ENCODE measurements at regions not wholly inside any gene's neighbourhood (a gene's known extent, or its start where the extent isn't known, plus 50 kb on each side); places are given as distances from the start of the nearest gene placed in this dataset.

- Histone ChIP-seq H3K9me3 (ENCODE audit: control insufficient read depth in 2 of 2, low read length in 2 of 2) (no peaks in the 10 kb centered on the region), H3K4me1 (ENCODE audit: control insufficient read depth, insufficient read depth, low read length) (no peaks in the 10 kb centered on the region), H3K36me3 (ENCODE audit: control insufficient read depth in 2 of 2, insufficient read depth in 2 of 2, low read length in 2 of 2) (no peaks in the 10 kb centered on the region), H3K27me3 (ENCODE audit: control insufficient read depth in 1 of 2, insufficient read depth in 2 of 2, low read length in 2 of 2) (no peaks in the 10 kb centered on the region), H3K9ac (ENCODE audit: low read length in 2 of 2) (no peak overlapping the region), H3K4me3 (ENCODE audit: low read length in 2 of 2) (no peak overlapping the region), H3K27ac (ENCODE audit: low read length) (no peak overlapping the region)
Observed at GRCh38 chr1:209318181-209319056, 265.1 kb upstream of the CAMK1G start.

- Histone ChIP-seq H3K9ac (ENCODE audit: low read length in 2 of 2) (no peak overlapping the region), H3K4me3 (ENCODE audit: low read length in 2 of 2) (no peak overlapping the region), H3K4me1 (ENCODE audit: control insufficient read depth, insufficient read depth, low read length) (no peaks in the 10 kb centered on the region), H3K27ac (ENCODE audit: low read length) (no peak overlapping the region), H3K36me3 (ENCODE audit: control insufficient read depth in 2 of 2, insufficient read depth in 2 of 2, low read length in 2 of 2) (no peaks in the 10 kb centered on the region), H3K27me3 (ENCODE audit: control insufficient read depth in 1 of 2, insufficient read depth in 2 of 2, low read length in 2 of 2) (no peaks in the 10 kb centered on the region), H3K9me3 (ENCODE audit: control insufficient read depth in 2 of 2, low read length in 2 of 2) (no peaks in the 10 kb centered on the region)
Observed at GRCh38 chr1:209319057-209319432, 264.5 kb upstream of the CAMK1G start.

- Histone ChIP-seq H3K4me1 (ENCODE audit: control insufficient read depth, insufficient read depth, low read length) (no peaks in the 10 kb centered on the region), H3K9ac (ENCODE audit: low read length in 2 of 2) (no peak overlapping the region), H3K27ac (ENCODE audit: low read length) (no peak overlapping the region), H3K9me3 (ENCODE audit: control insufficient read depth in 2 of 2, low read length in 2 of 2) (no peaks in the 10 kb centered on the region), H3K27me3 (ENCODE audit: control insufficient read depth in 1 of 2, insufficient read depth in 2 of 2, low read length in 2 of 2) (no peaks in the 10 kb centered on the region), H3K4me3 (ENCODE audit: low read length in 2 of 2) (no peak overlapping the region), H3K36me3 (ENCODE audit: control insufficient read depth in 2 of 2, insufficient read depth in 2 of 2, low read length in 2 of 2) (no peaks in the 10 kb centered on the region)
Observed at GRCh38 chr1:209319549-209319948, 264.0 kb upstream of the CAMK1G start.

- Histone ChIP-seq H3K9ac (ENCODE audit: low read length in 2 of 2) (no peak overlapping the region), H3K4me1 (ENCODE audit: control insufficient read depth, insufficient read depth, low read length) (peaks cover 4% of the 10 kb centered on the region), H3K9me3 (ENCODE audit: control insufficient read depth in 2 of 2, low read length in 2 of 2) (no peaks in the 10 kb centered on the region), H3K27ac (ENCODE audit: low read length) (no peak overlapping the region), H3K36me3 (ENCODE audit: control insufficient read depth in 2 of 2, insufficient read depth in 2 of 2, low read length in 2 of 2) (no peaks in the 10 kb centered on the region), H3K27me3 (ENCODE audit: control insufficient read depth in 1 of 2, insufficient read depth in 2 of 2, low read length in 2 of 2) (no peaks in the 10 kb centered on the region), H3K4me3 (ENCODE audit: low read length in 2 of 2) (no peak overlapping the region)
Observed at GRCh38 chr1:209323743-209324142, 259.8 kb upstream of the CAMK1G start.

GRCh38 chr1:209324901-209325871 lies 258.3 kb upstream of the CAMK1G start:
- peaks cover 4% of the 10 kb centered on the region for H3K4me1 ChIP-seq (ENCODE audit: control insufficient read depth, insufficient read depth, low read length)
- no peak overlapping the region for H3K9ac ChIP-seq (ENCODE audit: low read length in 2 of 2)
- H3K27me3 ChIP-seq (ENCODE audit: control insufficient read depth in 1 of 2, insufficient read depth in 2 of 2, low read length in 2 of 2): no peaks in the 10 kb centered on the region
- no peak overlapping the region for H3K27ac ChIP-seq (ENCODE audit: low read length)
- no peaks in the 10 kb centered on the region for H3K36me3 ChIP-seq (ENCODE audit: control insufficient read depth in 2 of 2, insufficient read depth in 2 of 2, low read length in 2 of 2)
- H3K9me3 ChIP-seq (ENCODE audit: control insufficient read depth in 2 of 2, low read length in 2 of 2): no peaks in the 10 kb centered on the region
- no peak overlapping the region for H3K4me3 ChIP-seq (ENCODE audit: low read length in 2 of 2)

- H3K9ac ChIP-seq (ENCODE audit: low read length in 2 of 2): no peak overlapping the region
- H3K27ac ChIP-seq (ENCODE audit: low read length): no peak overlapping the region
- H3K4me3 ChIP-seq (ENCODE audit: low read length in 2 of 2): no peak overlapping the region
- H3K4me1 ChIP-seq (ENCODE audit: control insufficient read depth, insufficient read depth, low read length): peaks cover 4% of the 10 kb centered on the region
- H3K36me3 ChIP-seq (ENCODE audit: control insufficient read depth in 2 of 2, insufficient read depth in 2 of 2, low read length in 2 of 2): no peaks in the 10 kb centered on the region
- H3K27me3 ChIP-seq (ENCODE audit: control insufficient read depth in 1 of 2, insufficient read depth in 2 of 2, low read length in 2 of 2): no peaks in the 10 kb centered on the region
- H3K9me3 ChIP-seq (ENCODE audit: control insufficient read depth in 2 of 2, low read length in 2 of 2): no peaks in the 10 kb centered on the region
Observed at GRCh38 chr1:209326076-209326475, 257.4 kb upstream of the CAMK1G start.

GRCh38 chr1:209326831-209327230 lies 256.7 kb upstream of the CAMK1G start:
- Histone ChIP-seq H3K4me1 (ENCODE audit: control insufficient read depth, insufficient read depth, low read length) (peaks cover 4% of the 10 kb centered on the region), H3K27me3 (ENCODE audit: control insufficient read depth in 1 of 2, insufficient read depth in 2 of 2, low read length in 2 of 2) (no peaks in the 10 kb centered on the region), H3K36me3 (ENCODE audit: control insufficient read depth in 2 of 2, insufficient read depth in 2 of 2, low read length in 2 of 2) (no peaks in the 10 kb centered on the region), H3K27ac (ENCODE audit: low read length) (no peak overlapping the region), H3K9me3 (ENCODE audit: control insufficient read depth in 2 of 2, low read length in 2 of 2) (no peaks in the 10 kb centered on the region), H3K9ac (ENCODE audit: low read length in 2 of 2) (no peak overlapping the region), H3K4me3 (ENCODE audit: low read length in 2 of 2) (no peak overlapping the region)

- H3K27ac ChIP-seq (ENCODE audit: low read length): no peak overlapping the region
- no peaks in the 10 kb centered on the region for H3K36me3 ChIP-seq (ENCODE audit: control insufficient read depth in 2 of 2, insufficient read depth in 2 of 2, low read length in 2 of 2)
- no peak overlapping the region for H3K4me3 ChIP-seq (ENCODE audit: low read length in 2 of 2)
- no peaks in the 10 kb centered on the region for H3K27me3 ChIP-seq (ENCODE audit: control insufficient read depth in 1 of 2, insufficient read depth in 2 of 2, low read length in 2 of 2)
- no peak overlapping the region for H3K9ac ChIP-seq (ENCODE audit: low read length in 2 of 2)
- peaks cover 4% of the 10 kb centered on the region for H3K4me1 ChIP-seq (ENCODE audit: control insufficient read depth, insufficient read depth, low read length)
- H3K9me3 ChIP-seq (ENCODE audit: control insufficient read depth in 2 of 2, low read length in 2 of 2): no peaks in the 10 kb centered on the region
Observed at GRCh38 chr1:209328196-209328595, 255.3 kb upstream of the CAMK1G start.

- H3K9ac ChIP-seq (ENCODE audit: low read length in 2 of 2): no peak overlapping the region
- no peak overlapping the region for H3K4me3 ChIP-seq (ENCODE audit: low read length in 2 of 2)
Observed at GRCh38 chr1:209335178-209335577, 248.3 kb upstream of the CAMK1G start.

GRCh38 chr1:209341146-209341545 lies 242.4 kb upstream of the CAMK1G start:
- Histone ChIP-seq H3K36me3 (ENCODE audit: control insufficient read depth in 2 of 2, insufficient read depth in 2 of 2, low read length in 2 of 2) (no peaks in the 10 kb centered on the region), H3K9me3 (ENCODE audit: control insufficient read depth in 2 of 2, low read length in 2 of 2) (no peaks in the 10 kb centered on the region), H3K27ac (ENCODE audit: low read length) (no peak overlapping the region), H3K4me3 (ENCODE audit: low read length in 2 of 2) (no peak overlapping the region), H3K27me3 (ENCODE audit: control insufficient read depth in 1 of 2, insufficient read depth in 2 of 2, low read length in 2 of 2) (no peaks in the 10 kb centered on the region), H3K9ac (ENCODE audit: low read length in 2 of 2) (no peak overlapping the region), H3K4me1 (ENCODE audit: control insufficient read depth, insufficient read depth, low read length) (peaks cover 4% of the 10 kb centered on the region)

More at GRCh38 chr1:209335178-209335577, 248.3 kb upstream of the CAMK1G start:
- Histone ChIP-seq H3K27ac (ENCODE audit: low read length) (no peak overlapping the region), H3K36me3 (ENCODE audit: control insufficient read depth in 2 of 2, insufficient read depth in 2 of 2, low read length in 2 of 2) (no peaks in the 10 kb centered on the region), H3K9me3 (ENCODE audit: control insufficient read depth in 2 of 2, low read length in 2 of 2) (no peaks in the 10 kb centered on the region), H3K4me1 (ENCODE audit: control insufficient read depth, insufficient read depth, low read length) (no peaks in the 10 kb centered on the region), H3K27me3 (ENCODE audit: control insufficient read depth in 1 of 2, insufficient read depth in 2 of 2, low read length in 2 of 2) (no peaks in the 10 kb centered on the region)

Measured in stomach smooth muscle (tissue), 2 donors.